T-cell (primary cell): ENCODE measurements at regions not wholly inside any gene's neighbourhood (a gene's known extent, or its start where the extent isn't known, plus 50 kb on each side); places are given as distances from the start of the nearest gene placed in this dataset.

ENCODE experiments used
- ATAC-seq, 4 experiments: fragments of 200-7000 bp in 3 of 4; fragments of 150-1000 bp in 1 of 4; cut with Tn5 transposase; replicated peaks in 1 of 4; 1 replicate in 3 of 4; 2 replicates in 1 of 4; pipeline ENCODE4 v1.10.0; 2021; ENCODE audit warnings: moderate library complexity in 3 of 4, mild to moderate bottlenecking in 2 of 4, moderate number of reproducible peaks in 1 of 4
- CTCF ChIA-PET, 2 donors: fragments of 300-600 bp; sonication (Branson Sonifier 250); formaldehyde crosslinking; loops; one replicate each; lab custom pipeline; 2022; ENCODE audit warnings: antibody characterized with exemption in 2 of 2; lab: Charles Lee
- POLR2A ChIA-PET, 2 donors: fragments of 300-600 bp; sonication (Branson Sonifier 250); formaldehyde crosslinking; loops; one replicate each; lab custom pipeline; 2022; ENCODE audit warnings: antibody characterized with exemption in 2 of 2; lab: Charles Lee
- DNase-seq, 35 experiments: peaks; one replicate each; pipeline versions ENCODE4 v3.0.0 to v3.0.0-alpha.2; 2013 to 2023
- H3K27ac ChIP-seq: one replicate; pipeline ENCODE4 v1.5.1; 2013; ENCODE audit warnings: low read length
- H3K27me3 ChIP-seq, 2 experiments: replicated peaks in 1 of 2; 1 replicate in 1 of 2; 2 replicates in 1 of 2; pipeline versions ENCODE4 v1.6.1 to v1.7.0; 2013; ENCODE audit warnings: low read length in 1 of 2, mixed read lengths in 1 of 2; ENCODE audit not compliant: control insufficient read depth in 2 of 2, insufficient read depth in 2 of 2; ENCODE audit errors: extremely low read depth in 1 of 2
- H3K36me3 ChIP-seq, 2 donors: 1 replicate in 1 of 2; 2 replicates in 1 of 2; pipeline versions ENCODE4 v1.6.1 to v1.7.0; 2013; ENCODE audit warnings: low read length in 1 of 2; ENCODE audit not compliant: control insufficient read depth in 2 of 2, insufficient read depth in 1 of 2; ENCODE audit errors: extremely low read depth in 1 of 2
- H3K4me1 ChIP-seq, 2 experiments: 1 replicate in 1 of 2; 2 replicates in 1 of 2; pipeline versions ENCODE4 v1.6.1 to v1.7.0; 2013; ENCODE audit warnings: low read length in 2 of 2, mixed read lengths in 1 of 2; ENCODE audit not compliant: insufficient read depth in 2 of 2, control insufficient read depth in 1 of 2; ENCODE audit errors: extremely low read depth in 1 of 2
- H3K4me3 ChIP-seq, 2 donors: 1 replicate in 1 of 2; 2 replicates in 1 of 2; pipeline versions ENCODE4 v1.5.1 to v1.7.0; 2013; ENCODE audit warnings: mild to moderate bottlenecking in 2 of 2, low read length in 1 of 2, moderate library complexity in 1 of 2; ENCODE audit not compliant: control insufficient read depth in 1 of 2; ENCODE audit errors: extremely low read depth in 1 of 2
- H3K9me3 ChIP-seq: 2 replicates; pipeline ENCODE4 v1.7.0; 2013
- H3K27ac Mint-ChIP-seq, 2 donors: one replicate each; pipeline ENCODE4 v1.8.0; 2020 to 2021; ENCODE audit warnings: mild to moderate bottlenecking in 2 of 2, mixed read lengths in 2 of 2
- H3K27me3 Mint-ChIP-seq, 2 donors: one replicate each; pipeline ENCODE4 v1.8.0; 2021 to 2022; ENCODE audit warnings: mixed read lengths in 2 of 2
- H3K36me3 Mint-ChIP-seq: one replicate; pipeline ENCODE4 v1.8.0; 2021; ENCODE audit warnings: mixed read lengths
- H3K4me1 Mint-ChIP-seq, 3 donors: one replicate each; pipeline ENCODE4 v1.8.0; 2020 to 2022; ENCODE audit warnings: mixed read lengths in 3 of 3, mild to moderate bottlenecking in 1 of 3
- H3K4me3 Mint-ChIP-seq, 3 donors: one replicate each; pipeline ENCODE4 v1.8.0; 2020 to 2022; ENCODE audit warnings: mild to moderate bottlenecking in 3 of 3, mixed read lengths in 3 of 3, moderate library complexity in 3 of 3
- H3K9me3 Mint-ChIP-seq, 3 donors: one replicate each; pipeline ENCODE4 v1.8.0; 2020 to 2022; ENCODE audit warnings: mixed read lengths in 3 of 3
- WGBS: methylation state at CpG from one replicate; pipeline ENCODE4 v1.1.5; 2013; ENCODE audit warnings: missing lambda C conversion rate; ENCODE audit not compliant: insufficient coverage; 5-methylcytosine and 5-hydroxymethylcytosine counted together

DNA sequence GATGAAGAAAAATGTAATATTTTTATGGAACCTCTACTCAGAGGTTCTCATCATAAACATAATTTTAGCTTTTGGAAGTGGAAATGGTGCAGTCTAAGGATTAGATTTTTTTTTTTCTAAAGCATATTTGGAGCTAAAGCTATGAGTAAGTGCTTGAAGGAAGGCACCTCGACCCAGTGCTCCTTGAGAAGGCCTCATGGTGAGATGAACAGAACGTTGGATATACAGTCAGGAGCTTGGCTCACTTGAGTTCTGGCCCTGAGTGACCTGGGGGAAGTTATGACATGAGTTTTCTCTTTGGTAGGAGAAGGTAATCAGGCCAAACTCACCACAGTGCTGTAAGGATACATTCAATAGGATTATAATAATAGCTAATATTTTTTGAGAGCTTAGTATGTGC, 163.3 kb downstream of the JCAD start:
- ATAC-seq (no peak), DNase-seq (no peak)
- H3K4me3 ChIP-seq = no peak overlapping the region
- Mint-ChIP-seq H3K27me3 (peaks cover 14 to 17% of the 10 kb centered on the region in 2 donors), H3K36me3 (no peaks in the 10 kb centered on the region), H3K4me3 (no peak overlapping the region), H3K27ac (no peak overlapping the region), H3K4me1 (no peaks in the 10 kb centered on the region), H3K9me3 (no peaks in the 10 kb centered on the region)
- no peaks in the 10 kb centered on the region for H3K36me3 ChIP-seq
- H3K4me1 ChIP-seq = no peaks in the 10 kb centered on the region
- WGBS = 33% methylated on average over 2 of the region's 2 CpGs
- no peak overlapping the region for H3K27ac ChIP-seq
- CTCF ChIA-PET = no interaction called here
- H3K9me3 ChIP-seq = no peaks in the 10 kb centered on the region
- POLR2A ChIA-PET = no interaction called here
- peaks cover 0 to 3% of the 10 kb centered on the region in 2 experiments for H3K27me3 ChIP-seq

DNA sequence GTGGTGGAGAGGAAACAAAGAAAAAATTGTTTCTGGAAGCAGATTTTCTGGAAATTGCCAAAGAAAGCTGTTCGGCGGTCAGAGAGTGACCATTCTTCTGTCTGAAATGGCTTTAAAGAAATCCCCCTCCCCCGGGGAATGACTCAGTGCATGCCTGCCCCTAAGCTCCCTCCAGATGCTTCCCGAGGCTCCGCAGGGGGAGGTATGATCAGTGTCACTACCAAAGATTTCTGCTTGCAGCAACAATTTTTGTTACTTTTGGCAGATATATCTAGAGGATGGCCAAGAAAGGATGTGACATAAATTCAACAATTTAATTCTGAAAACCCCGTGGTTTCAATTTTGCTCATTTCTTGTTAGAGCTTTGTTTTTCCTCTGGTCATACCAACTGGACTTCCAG, 163.9 kb downstream of the JCAD start:
- 93% methylated on average over 3 of the region's 6 CpGs for WGBS
- no peak overlapping the region for H3K4me3 ChIP-seq
- ChIA-PET CTCF (no interaction called here), POLR2A (no interaction called here)
- H3K27ac Mint-ChIP-seq = no peak overlapping the region
- no peak overlapping the region for H3K4me3 Mint-ChIP-seq
- H3K4me1 ChIP-seq = no peaks in the 10 kb centered on the region
- no peaks in the 10 kb centered on the region for H3K9me3 Mint-ChIP-seq
- no peaks in the 10 kb centered on the region for H3K4me1 Mint-ChIP-seq
- H3K36me3 ChIP-seq = no peaks in the 10 kb centered on the region
- H3K9me3 ChIP-seq = no peaks in the 10 kb centered on the region
- no peaks in the 10 kb centered on the region for H3K36me3 Mint-ChIP-seq
- H3K27me3 Mint-ChIP-seq = peaks cover 8 to 15% of the 10 kb centered on the region in 2 donors
- DNase-seq (no peak), ATAC-seq (no peak)
- H3K27ac ChIP-seq = no peak overlapping the region
- peaks cover 0 to 3% of the 10 kb centered on the region in 2 experiments for H3K27me3 ChIP-seq

DNA sequence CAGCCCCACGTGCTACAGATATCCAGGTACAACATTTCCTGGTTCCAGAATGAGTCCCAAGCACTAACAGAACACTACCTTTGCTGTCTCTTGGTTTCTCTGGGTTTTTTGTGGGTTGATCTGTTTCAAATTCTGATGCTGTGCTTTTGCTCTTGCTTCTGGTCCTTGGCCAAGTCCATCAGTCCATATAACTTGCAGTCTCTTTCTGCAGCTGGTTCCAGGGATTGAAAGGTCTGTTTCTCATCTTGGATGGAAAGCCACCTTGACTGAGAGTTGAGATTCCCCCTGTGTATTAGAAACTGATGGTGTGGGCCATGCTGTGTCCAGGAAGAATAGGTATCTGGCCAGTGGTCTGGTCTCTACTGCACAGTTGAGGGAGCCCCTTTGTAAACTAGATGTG, 171.1 kb downstream of the JCAD start:
- Histone ChIP-seq H3K27me3 (peaks cover 0 to 2% of the 10 kb centered on the region in 2 experiments), H3K27ac (no peak overlapping the region), H3K36me3 (no peaks in the 10 kb centered on the region), H3K4me1 (no peaks in the 10 kb centered on the region), H3K4me3 (no peak overlapping the region), H3K9me3 (no peaks in the 10 kb centered on the region)
- ATAC-seq = no peak
- H3K9me3 Mint-ChIP-seq = peaks cover 0 to 2% (median 0%) of the 10 kb centered on the region in 3 donors
- no peaks in the 10 kb centered on the region for H3K4me1 Mint-ChIP-seq
- H3K4me3 Mint-ChIP-seq = no peak overlapping the region
- H3K27ac Mint-ChIP-seq = no peak overlapping the region
- DNase-seq = no peak
- no CpG with 5 or more reads among the region's 1 CpG for WGBS
- ChIA-PET CTCF (no interaction called here), POLR2A (no interaction called here)
- H3K27me3 Mint-ChIP-seq = peaks cover 4 to 16% of the 10 kb centered on the region in 2 donors
- H3K36me3 Mint-ChIP-seq = no peaks in the 10 kb centered on the region

DNA sequence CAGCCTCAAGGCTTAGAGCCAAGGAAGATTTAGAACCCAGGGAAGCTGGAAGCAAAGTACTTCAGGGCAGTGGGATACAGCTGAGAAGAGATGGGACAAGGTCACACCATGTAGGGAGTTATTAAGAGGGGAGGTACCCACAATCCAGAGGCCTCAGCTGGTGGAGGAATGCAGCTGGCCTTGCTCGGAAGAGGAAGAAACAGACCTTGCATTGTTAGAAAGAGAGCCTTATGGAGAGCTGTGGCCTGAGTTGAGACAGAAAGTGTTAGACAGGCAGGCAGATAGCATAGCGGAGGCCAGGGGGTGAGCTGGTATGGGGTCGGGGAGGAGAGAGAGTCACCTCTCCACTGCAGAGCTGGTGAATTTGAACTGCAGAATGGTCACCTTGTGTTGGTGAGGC, 173.1 kb downstream of the JCAD start:
- 97% methylated on average over 3 of the region's 3 CpGs for WGBS
- Mint-ChIP-seq H3K4me3 (no peak overlapping the region), H3K4me1 (no peaks in the 10 kb centered on the region), H3K9me3 (peaks cover 0 to 2% (median 0%) of the 10 kb centered on the region in 3 donors), H3K27me3 (peaks cover 4 to 16% of the 10 kb centered on the region in 2 donors), H3K36me3 (no peaks in the 10 kb centered on the region), H3K27ac (no peak overlapping the region)
- Histone ChIP-seq H3K27me3 (peaks cover 0 to 8% of the 10 kb centered on the region in 2 experiments), H3K36me3 (no peaks in the 10 kb centered on the region), H3K4me1 (no peaks in the 10 kb centered on the region), H3K27ac (no peak overlapping the region), H3K4me3 (no peak overlapping the region), H3K9me3 (no peaks in the 10 kb centered on the region)
- ATAC-seq (no peak), DNase-seq (no peak)
- ChIA-PET CTCF (no interaction called here), POLR2A (no interaction called here)

DNA sequence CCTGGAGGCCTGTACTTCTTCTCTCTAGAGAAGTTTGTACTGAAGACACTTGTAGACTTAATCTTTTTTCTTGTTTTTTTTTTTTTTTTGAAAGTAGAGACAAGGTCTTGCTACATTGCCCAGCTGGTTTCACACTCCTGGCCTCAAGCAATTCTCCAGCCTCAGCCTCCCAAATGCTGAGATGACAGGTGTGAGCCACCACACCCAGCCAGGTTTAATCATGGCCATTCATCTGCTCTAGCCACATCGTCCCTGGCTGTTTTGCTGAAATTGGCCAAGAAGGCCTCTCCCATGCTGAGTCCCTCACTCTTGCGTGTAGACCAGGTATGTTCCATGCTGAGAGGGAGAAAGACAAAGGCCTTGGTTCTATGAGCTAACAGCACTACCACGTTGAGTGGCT, 176.2 kb downstream of the JCAD start:
- peaks cover 0 to 12% of the 10 kb centered on the region in 2 experiments for H3K27me3 ChIP-seq
- ChIA-PET CTCF (no interaction called here), POLR2A (no interaction called here)
- peaks cover 0 to 2% (median 0%) of the 10 kb centered on the region in 3 donors for H3K9me3 Mint-ChIP-seq
- 65% methylated on average over 2 of the region's 3 CpGs for WGBS
- no peaks in the 10 kb centered on the region for H3K36me3 ChIP-seq
- no peaks in the 10 kb centered on the region for H3K4me1 ChIP-seq
- peaks cover 10 to 26% of the 10 kb centered on the region in 2 donors for H3K27me3 Mint-ChIP-seq
- H3K9me3 ChIP-seq = no peaks in the 10 kb centered on the region
- H3K36me3 Mint-ChIP-seq = no peaks in the 10 kb centered on the region
- H3K27ac Mint-ChIP-seq = no peak overlapping the region
- H3K4me3 Mint-ChIP-seq = no peak overlapping the region
- no peak overlapping the region for H3K4me3 ChIP-seq
- no peak overlapping the region for H3K27ac ChIP-seq
- no peaks in the 10 kb centered on the region for H3K4me1 Mint-ChIP-seq
- DNase-seq (no peak), ATAC-seq (no peak)

DNA sequence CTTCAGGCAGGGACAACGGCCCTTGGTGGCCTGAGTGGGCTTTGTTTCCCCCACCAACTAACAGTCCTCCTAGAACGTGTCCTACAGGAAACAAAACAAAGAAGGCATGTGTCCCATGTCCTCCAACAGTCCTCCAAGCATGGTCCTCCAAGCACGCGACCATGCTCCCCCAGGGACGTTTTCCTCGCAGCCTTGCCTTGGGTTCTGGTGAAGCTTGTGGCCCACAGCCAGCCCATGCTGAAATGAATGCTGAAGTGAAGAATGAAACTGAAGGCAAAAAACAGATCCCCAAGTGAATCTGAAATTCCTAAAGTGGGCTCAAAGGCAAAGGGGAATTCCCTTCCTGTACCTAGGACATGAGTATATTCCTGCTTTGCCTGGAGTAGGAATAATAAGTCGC, 176.6 kb downstream of the JCAD start:
- Mint-ChIP-seq H3K27me3 (peaks cover 12 to 30% of the 10 kb centered on the region in 2 donors), H3K36me3 (no peaks in the 10 kb centered on the region), H3K4me1 (no peaks in the 10 kb centered on the region), H3K9me3 (peaks cover 0 to 2% (median 0%) of the 10 kb centered on the region in 3 donors), H3K4me3 (no peak overlapping the region), H3K27ac (no peak overlapping the region)
- no peaks in the 10 kb centered on the region for H3K9me3 ChIP-seq
- H3K4me3 ChIP-seq = no peak overlapping the region
- H3K27me3 ChIP-seq = peaks cover 0 to 15% of the 10 kb centered on the region in 2 experiments
- H3K27ac ChIP-seq = no peak overlapping the region
- 91% methylated on average over 7 of the region's 7 CpGs for WGBS
- no peak for DNase-seq
- H3K4me1 ChIP-seq = no peaks in the 10 kb centered on the region
- no peak for ATAC-seq
- ChIA-PET POLR2A (no interaction called here), CTCF (no interaction called here)
- H3K36me3 ChIP-seq = no peaks in the 10 kb centered on the region

DNA sequence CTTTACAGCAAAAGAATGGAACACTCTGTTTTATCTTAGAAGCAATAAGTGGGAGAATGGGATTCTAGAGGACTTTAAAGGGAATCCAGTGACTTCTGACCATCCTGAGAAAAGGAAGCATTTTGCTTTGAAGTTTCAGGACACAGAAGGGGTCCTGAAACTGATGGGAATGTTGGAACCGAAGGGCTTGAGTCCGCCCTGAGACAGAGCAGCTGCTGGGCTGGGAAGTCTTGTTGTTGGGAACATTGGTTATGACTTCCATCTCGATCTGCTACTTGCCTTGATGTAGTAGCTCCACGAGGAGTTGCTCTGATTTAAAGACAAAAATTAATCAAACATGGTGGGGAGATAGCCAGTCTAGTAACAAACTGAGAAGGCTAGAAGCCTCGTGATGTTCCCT, 177.6 kb downstream of the JCAD start:
- no peak overlapping the region for H3K27ac ChIP-seq
- H3K36me3 ChIP-seq = no peaks in the 10 kb centered on the region
- no peaks in the 10 kb centered on the region for H3K9me3 ChIP-seq
- ATAC-seq (no peak), DNase-seq (no peak)
- ChIA-PET POLR2A (no interaction called here), CTCF (interaction anchor here in 1 of 2 donors (0.6 kb wide), 1 partner anchor 694 kb away, joined by 4 read pairs; no protein-coding TSS in a partner anchor)
- no peaks in the 10 kb centered on the region for H3K36me3 Mint-ChIP-seq
- peaks cover 0 to 21% of the 10 kb centered on the region in 2 experiments for H3K27me3 ChIP-seq
- no peaks in the 10 kb centered on the region for H3K4me1 ChIP-seq
- 62% methylated on average over 4 of the region's 5 CpGs for WGBS
- H3K27me3 Mint-ChIP-seq = peaks cover 16 to 33% of the 10 kb centered on the region in 2 donors
- peaks cover 0 to 2% (median 0%) of the 10 kb centered on the region in 3 donors for H3K9me3 Mint-ChIP-seq
- no peaks in the 10 kb centered on the region for H3K4me1 Mint-ChIP-seq
- no peak overlapping the region for H3K4me3 ChIP-seq
- no peak overlapping the region for H3K27ac Mint-ChIP-seq
- H3K4me3 Mint-ChIP-seq = no peak overlapping the region
